SU-DHL-6 (cell line): ENCODE measurements at regions not wholly inside any gene's neighbourhood (a gene's known extent, or its start where the extent isn't known, plus 50 kb on each side); places are given as distances from the start of the nearest gene placed in this dataset.

Experiments used
- EZH2phosphoT487 ChIP-seq: fragments of 200-600 bp; sonication (generic), shearing (Covaris generic); conservative IDR thresholded peaks from 2 replicates; pipeline ENCODE4 v1.6.1; 2018; ENCODE audit warnings: mild to moderate bottlenecking, antibody characterized with exemption, low read length, moderate library complexity, mixed read lengths
- TF ChIP-seq, protein P1 (sequence below): fragments of 200-600 bp; sonication (generic); IDR thresholded peaks from one replicate; pipeline ENCODE4 v1.5.1; 2017; ENCODE audit warnings: antibody characterized with exemption, mild to moderate bottlenecking, low read length, moderate library complexity; ENCODE audit not compliant: insufficient read depth, poor library complexity, severe bottlenecking

DNA sequence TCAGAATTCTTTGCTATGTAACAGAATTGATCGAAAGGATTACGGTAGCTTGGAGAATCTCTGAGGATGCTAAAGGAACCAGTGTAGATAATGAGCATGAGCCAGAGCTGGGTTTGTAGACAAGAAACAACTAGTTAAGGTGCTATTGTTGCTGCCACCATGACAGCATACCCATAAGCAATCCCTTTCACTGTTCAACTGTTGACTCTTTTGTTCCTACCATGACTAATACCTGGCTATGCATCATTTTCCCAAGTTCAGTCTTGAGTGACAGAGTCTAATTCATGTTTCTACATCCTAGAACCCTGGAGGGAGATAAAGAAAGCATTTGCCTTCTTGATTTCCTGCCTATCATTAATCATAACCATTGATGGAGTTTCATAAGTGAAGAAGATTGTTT lies 600.3 kb downstream of the OTOL1 start:
- TF ChIP-seq, protein P1, sequence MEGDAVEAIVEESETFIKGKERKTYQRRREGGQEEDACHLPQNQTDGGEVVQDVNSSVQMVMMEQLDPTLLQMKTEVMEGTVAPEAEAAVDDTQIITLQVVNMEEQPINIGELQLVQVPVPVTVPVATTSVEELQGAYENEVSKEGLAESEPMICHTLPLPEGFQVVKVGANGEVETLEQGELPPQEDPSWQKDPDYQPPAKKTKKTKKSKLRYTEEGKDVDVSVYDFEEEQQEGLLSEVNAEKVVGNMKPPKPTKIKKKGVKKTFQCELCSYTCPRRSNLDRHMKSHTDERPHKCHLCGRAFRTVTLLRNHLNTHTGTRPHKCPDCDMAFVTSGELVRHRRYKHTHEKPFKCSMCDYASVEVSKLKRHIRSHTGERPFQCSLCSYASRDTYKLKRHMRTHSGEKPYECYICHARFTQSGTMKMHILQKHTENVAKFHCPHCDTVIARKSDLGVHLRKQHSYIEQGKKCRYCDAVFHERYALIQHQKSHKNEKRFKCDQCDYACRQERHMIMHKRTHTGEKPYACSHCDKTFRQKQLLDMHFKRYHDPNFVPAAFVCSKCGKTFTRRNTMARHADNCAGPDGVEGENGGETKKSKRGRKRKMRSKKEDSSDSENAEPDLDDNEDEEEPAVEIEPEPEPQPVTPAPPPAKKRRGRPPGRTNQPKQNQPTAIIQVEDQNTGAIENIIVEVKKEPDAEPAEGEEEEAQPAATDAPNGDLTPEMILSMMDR: no peak
- TF ChIP-seq EZH2phosphoT487: no peak
